Spleen (tissue), 7 donors: ENCODE measurements at regions not wholly inside any gene's neighbourhood (a gene's known extent, or its start where the extent isn't known, plus 50 kb on each side); places are given as distances from the start of the nearest gene placed in this dataset.

Experiments
- POLR2AphosphoS5 ChIP-seq, 3 donors: sonication (generic); formaldehyde crosslinking; IDR thresholded peaks; one replicate each; pipeline ENCODE4 v1.5.1; 2017; ENCODE audit warnings: antibody characterized with exemption in 3 of 3
- TF ChIP-seq, protein P1 (sequence below), 11 experiments: fragments of 200-600 bp in 7 of 11; fragments of 450-650 bp in 4 of 11; sonication (generic) in 4 of 11; IDR thresholded peaks in 8 of 11; conservative IDR thresholded peaks in 3 of 11; 1 replicate in 7 of 11; 2 replicates in 4 of 11; pipeline versions ENCODE4 v1.4.0 to v1.8.0; 2016 to 2021; ENCODE audit warnings: antibody characterized with exemption in 11 of 11, inconsistent platforms in 4 of 11, mild to moderate bottlenecking in 1 of 11
- donor health status: DM: no; HTN: no; CAD: no; lungs with moderate emphysema.
- donor health status: DM: no; HTN: no; CAD: no.
- donor health status: DM: no; HTN: no; CAD: no.

- no peak for TF ChIP-seq POLR2AphosphoS5 (IDR thresholded peaks at IDR 0.05)
- TF ChIP-seq, protein P1, sequence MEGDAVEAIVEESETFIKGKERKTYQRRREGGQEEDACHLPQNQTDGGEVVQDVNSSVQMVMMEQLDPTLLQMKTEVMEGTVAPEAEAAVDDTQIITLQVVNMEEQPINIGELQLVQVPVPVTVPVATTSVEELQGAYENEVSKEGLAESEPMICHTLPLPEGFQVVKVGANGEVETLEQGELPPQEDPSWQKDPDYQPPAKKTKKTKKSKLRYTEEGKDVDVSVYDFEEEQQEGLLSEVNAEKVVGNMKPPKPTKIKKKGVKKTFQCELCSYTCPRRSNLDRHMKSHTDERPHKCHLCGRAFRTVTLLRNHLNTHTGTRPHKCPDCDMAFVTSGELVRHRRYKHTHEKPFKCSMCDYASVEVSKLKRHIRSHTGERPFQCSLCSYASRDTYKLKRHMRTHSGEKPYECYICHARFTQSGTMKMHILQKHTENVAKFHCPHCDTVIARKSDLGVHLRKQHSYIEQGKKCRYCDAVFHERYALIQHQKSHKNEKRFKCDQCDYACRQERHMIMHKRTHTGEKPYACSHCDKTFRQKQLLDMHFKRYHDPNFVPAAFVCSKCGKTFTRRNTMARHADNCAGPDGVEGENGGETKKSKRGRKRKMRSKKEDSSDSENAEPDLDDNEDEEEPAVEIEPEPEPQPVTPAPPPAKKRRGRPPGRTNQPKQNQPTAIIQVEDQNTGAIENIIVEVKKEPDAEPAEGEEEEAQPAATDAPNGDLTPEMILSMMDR (IDR thresholded peaks at IDR 0.05 in 8 of 11, conservative IDR thresholded peaks at IDR 0.05 in 3 of 11) = no peak
These were observed 199.3 kb downstream of the TTLL7 start for GRCh38 chr1:83799594-83799993.
